ENCODE measurements at regions not wholly inside any gene's neighbourhood (a gene's known extent, or its start where the extent isn't known, plus 50 kb on each side); places are given as distances from the start of the nearest gene placed in this dataset.
"Not testable (repeated sequence)": the region's sequence is repeated elsewhere in the genome, so short reads cannot be mapped to it uniquely, and the experiment has no call there.

GRCh38 chr6:109901976-109902375 is 76.1 kb upstream of the GPR6 start:
- ChIA-PET CTCF (interaction anchor here (0.8 kb wide), 1 partner anchor 138 kb away, joined by 5 read pairs; no protein-coding TSS in a partner anchor), POLR2A (ENCODE audit: low non-redundant PET) (no interaction called here)
- no peak for DNase-seq (ENCODE audit: low spot score)
- H3K27ac ChIP-seq, result no peak overlapping the region
- TF ChIP-seq CTCF (conservative IDR thresholded peaks at IDR 0.05; ENCODE audit: low read depth), result no peak

- CTCF ChIA-PET, result interaction anchor here (0.8 kb wide), 1 partner anchor 137 kb away, joined by 5 read pairs; no protein-coding TSS in a partner anchor
- DNase-seq (ENCODE audit: low spot score), result no peak
- H3K27ac ChIP-seq, result no peak overlapping the region
- POLR2A ChIA-PET (ENCODE audit: low non-redundant PET), result no interaction called here
- no peak for TF ChIP-seq CTCF (conservative IDR thresholded peaks at IDR 0.05; ENCODE audit: low read depth)
These were observed 75.2 kb upstream of the GPR6 start for GRCh38 chr6:109902870-109903269.

GRCh38 chr6:109910571-109910970 is 67.5 kb upstream of the GPR6 start:
- TF ChIP-seq CTCF (conservative IDR thresholded peaks at IDR 0.05; ENCODE audit: low read depth), result no peak
- no peak overlapping the region for H3K27ac ChIP-seq
- CTCF ChIA-PET, result no interaction called here
- POLR2A ChIA-PET (ENCODE audit: low non-redundant PET), result no interaction called here
- DNase-seq (ENCODE audit: low spot score), result no peak

GRCh38 chr6:109912118-109912517 is 66.0 kb upstream of the GPR6 start:
- TF ChIP-seq CTCF (conservative IDR thresholded peaks at IDR 0.05; ENCODE audit: low read depth), result no peak
- H3K27ac ChIP-seq, result no peak overlapping the region
- DNase-seq (ENCODE audit: low spot score), result no peak
- CTCF ChIA-PET, result interaction anchor here (1.4 kb wide), 1 partner anchor 127 kb away, joined by 4 read pairs; no protein-coding TSS in a partner anchor
- POLR2A ChIA-PET (ENCODE audit: low non-redundant PET), result no interaction called here

GRCh38 chr6:109912952-109913351 is 65.2 kb upstream of the GPR6 start:
- ChIA-PET CTCF (interaction anchor here (1.4 kb wide), 1 partner anchor 127 kb away, joined by 4 read pairs; no protein-coding TSS in a partner anchor), POLR2A (ENCODE audit: low non-redundant PET) (no interaction called here)
- no peak overlapping the region for H3K27ac ChIP-seq
- DNase-seq (ENCODE audit: low spot score), result no peak
- TF ChIP-seq CTCF (conservative IDR thresholded peaks at IDR 0.05; ENCODE audit: low read depth), result no peak

GRCh38 chr6:109915748-109916147 is 62.4 kb upstream of the GPR6 start:
- H3K27ac ChIP-seq; DNase-seq (ENCODE audit: low spot score); POLR2A ChIA-PET (ENCODE audit: low non-redundant PET); CTCF ChIA-PET: not testable (repeated sequence)

GRCh38 chr6:109916759-109917158 is 61.4 kb upstream of the GPR6 start:
- no peak for DNase-seq (ENCODE audit: low spot score)
- POLR2A ChIA-PET (ENCODE audit: low non-redundant PET), result no interaction called here
- H3K27ac ChIP-seq, result no peak overlapping the region
- CTCF ChIA-PET, result interaction anchor here (1.0 kb wide), 1 partner anchor 123 kb away, joined by 3 read pairs; no protein-coding TSS in a partner anchor
- TF ChIP-seq CTCF (conservative IDR thresholded peaks at IDR 0.05; ENCODE audit: low read depth), result no peak
